ENCODE measurements at regions not wholly inside any gene's neighbourhood (a gene's known extent, or its start where the extent isn't known, plus 50 kb on each side); places are given as distances from the start of the nearest gene placed in this dataset.

- intact Hi-C loops (cut with DNase I; ENCODE audit: low total_unique reads) = no loop called here
These were observed 1125.8 kb upstream of the CNTN5 start for GRCh38 chr11:97894978-97895377.

GRCh38 chr11:97895572-97895971 lies 1125.2 kb upstream of the CNTN5 start:
- Histone ChIP-seq H3K27me3 (no peaks in the 10 kb centered on the region), H3K4me3 (no peak overlapping the region), H3K4me1 (no peaks in the 10 kb centered on the region), H3K36me3 (no peaks in the 10 kb centered on the region), H3K9me3 (no peaks in the 10 kb centered on the region), H3K27ac (no peak overlapping the region)
- no peak for TF ChIP-seq POLR2A (IDR thresholded peaks at IDR 0.05)
- no peak for TF ChIP-seq CTCF (IDR thresholded peaks at IDR 0.05)
- TF ChIP-seq POLR2AphosphoS5 (IDR thresholded peaks at IDR 0.05) = no peak
- DNase-seq (ENCODE audit: low spot score in 2 of 2) = no peak
- intact Hi-C loops (cut with DNase I; ENCODE audit: low total_unique reads) = no loop called here

More at GRCh38 chr11:97894978-97895377, 1125.8 kb upstream of the CNTN5 start:
- H3K36me3 ChIP-seq = no peaks in the 10 kb centered on the region
- no peaks in the 10 kb centered on the region for H3K9me3 ChIP-seq
- no peak overlapping the region for H3K4me3 ChIP-seq
- H3K27me3 ChIP-seq = no peaks in the 10 kb centered on the region
- no peaks in the 10 kb centered on the region for H3K4me1 ChIP-seq
- DNase-seq (ENCODE audit: low spot score in 2 of 2) = no peak
- no peak overlapping the region for H3K27ac ChIP-seq
- TF ChIP-seq POLR2A (IDR thresholded peaks at IDR 0.05) (no peak), CTCF (IDR thresholded peaks at IDR 0.05) (no peak), POLR2AphosphoS5 (IDR thresholded peaks at IDR 0.05) (no peak)

- no peak for TF ChIP-seq CTCF (IDR thresholded peaks at IDR 0.05)
- TF ChIP-seq POLR2A (IDR thresholded peaks at IDR 0.05) = no peak
- no peak for TF ChIP-seq POLR2AphosphoS5 (IDR thresholded peaks at IDR 0.05)
- intact Hi-C loops (cut with DNase I; ENCODE audit: low total_unique reads) = no loop called here
- H3K27ac ChIP-seq = no peak overlapping the region
- no peaks in the 10 kb centered on the region for H3K9me3 ChIP-seq
- no peak for DNase-seq (ENCODE audit: low spot score in 2 of 2)
- H3K27me3 ChIP-seq = no peaks in the 10 kb centered on the region
- H3K36me3 ChIP-seq = no peaks in the 10 kb centered on the region
- no peak overlapping the region for H3K4me3 ChIP-seq
- H3K4me1 ChIP-seq = no peaks in the 10 kb centered on the region
These were observed 1117.9 kb upstream of the CNTN5 start for GRCh38 chr11:97902828-97903227.

GRCh38 chr11:97905101-97905500 lies 1115.6 kb upstream of the CNTN5 start:
- TF ChIP-seq CTCF (IDR thresholded peaks at IDR 0.05) (no peak), POLR2AphosphoS5 (IDR thresholded peaks at IDR 0.05) (no peak), POLR2A (IDR thresholded peaks at IDR 0.05) (no peak)
- no peaks in the 10 kb centered on the region for H3K4me1 ChIP-seq
- no peak overlapping the region for H3K27ac ChIP-seq
- no peaks in the 10 kb centered on the region for H3K27me3 ChIP-seq
- intact Hi-C loops (cut with DNase I; ENCODE audit: low total_unique reads) = no loop called here
- H3K4me3 ChIP-seq = no peak overlapping the region
- DNase-seq (ENCODE audit: low spot score in 2 of 2) = no peak
- H3K36me3 ChIP-seq = no peaks in the 10 kb centered on the region
- no peaks in the 10 kb centered on the region for H3K9me3 ChIP-seq

GRCh38 chr11:97905671-97906070 lies 1115.1 kb upstream of the CNTN5 start:
- intact Hi-C loops (cut with DNase I; ENCODE audit: low total_unique reads) = no loop called here
- Histone ChIP-seq H3K4me3 (no peak overlapping the region), H3K27me3 (no peaks in the 10 kb centered on the region), H3K27ac (no peak overlapping the region), H3K4me1 (no peaks in the 10 kb centered on the region), H3K36me3 (no peaks in the 10 kb centered on the region), H3K9me3 (no peaks in the 10 kb centered on the region)
- DNase-seq (ENCODE audit: low spot score in 2 of 2) = no peak
- TF ChIP-seq POLR2AphosphoS5 (IDR thresholded peaks at IDR 0.05) (no peak), POLR2A (IDR thresholded peaks at IDR 0.05) (no peak), CTCF (IDR thresholded peaks at IDR 0.05) (no peak)

Data from breast epithelium (tissue), 4 donors.